NCI-H2196 (cell line): ENCODE measurements at regions not wholly inside any gene's neighbourhood (a gene's known extent, or its start where the extent isn't known, plus 50 kb on each side); places are given as distances from the start of the nearest gene placed in this dataset.

Experiments used
- DNase-seq: peaks from one replicate; lab custom pipeline; 2025; ENCODE audit not compliant: unreplicated experiment; lab: John Stamatoyannopoulos, UW

- no peak for DNase-seq
Observed at GRCh38 chrX:118167361-118167760, 50.8 kb upstream of the KLHL13 start.

- no peak for DNase-seq
Observed at GRCh38 chrX:118171356-118171755, 54.7 kb upstream of the KLHL13 start.

DNA sequence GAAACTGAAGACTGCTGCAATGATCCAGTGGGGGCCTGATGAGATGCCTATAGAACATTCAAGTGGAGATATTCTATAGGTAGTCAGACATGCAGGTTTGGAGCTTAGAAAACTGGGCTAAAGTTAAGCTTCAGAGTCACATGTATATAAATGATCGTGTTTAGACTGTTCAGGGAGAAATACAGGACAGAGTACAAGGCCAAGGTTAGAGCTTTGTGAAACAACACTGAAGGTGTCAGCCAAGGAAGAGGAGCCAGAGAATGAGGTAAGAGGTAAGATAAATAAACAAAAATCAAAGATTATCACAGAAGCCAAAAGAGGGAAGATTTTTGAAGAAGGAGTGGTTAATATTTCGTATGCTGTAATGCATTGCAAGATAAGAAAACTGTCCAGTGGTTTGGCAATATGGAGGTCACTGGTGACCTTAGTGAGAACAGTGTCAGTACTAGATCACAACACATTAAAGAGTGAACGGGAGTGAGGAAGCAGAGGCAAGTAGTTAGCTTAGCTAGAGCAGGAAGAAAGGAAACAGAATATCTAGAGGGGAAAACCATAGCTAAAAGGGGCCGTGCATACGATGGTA, 58.0 kb upstream of the KLHL13 start:
- no peak for DNase-seq

DNA sequence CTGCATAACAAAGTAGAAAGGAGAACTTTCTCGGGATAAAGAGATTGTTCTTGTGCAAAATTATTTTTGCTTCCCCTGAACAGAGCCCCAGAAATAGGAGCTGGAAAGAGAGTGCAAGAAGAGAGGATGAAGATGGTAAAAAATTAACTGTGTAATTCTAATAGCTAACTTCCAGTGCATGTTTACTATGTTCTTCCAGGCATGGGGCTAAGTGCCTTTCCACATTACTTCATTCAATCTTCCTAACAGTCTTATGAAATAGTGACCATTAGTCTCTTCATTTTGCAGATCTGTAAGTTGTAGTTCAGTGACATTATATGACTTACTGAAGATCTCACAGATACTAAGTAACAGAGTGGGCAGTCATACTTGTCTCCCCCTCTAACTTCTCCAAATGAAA, 61.1 kb upstream of the KLHL13 start:
- no peak for DNase-seq

- no peak for DNase-seq
Observed at GRCh38 chrX:118178450-118178849, 61.8 kb upstream of the KLHL13 start.

GRCh38 chrX:118179161-118179560, 62.6 kb upstream of the KLHL13 start:
- DNase-seq, result no peak

DNA sequence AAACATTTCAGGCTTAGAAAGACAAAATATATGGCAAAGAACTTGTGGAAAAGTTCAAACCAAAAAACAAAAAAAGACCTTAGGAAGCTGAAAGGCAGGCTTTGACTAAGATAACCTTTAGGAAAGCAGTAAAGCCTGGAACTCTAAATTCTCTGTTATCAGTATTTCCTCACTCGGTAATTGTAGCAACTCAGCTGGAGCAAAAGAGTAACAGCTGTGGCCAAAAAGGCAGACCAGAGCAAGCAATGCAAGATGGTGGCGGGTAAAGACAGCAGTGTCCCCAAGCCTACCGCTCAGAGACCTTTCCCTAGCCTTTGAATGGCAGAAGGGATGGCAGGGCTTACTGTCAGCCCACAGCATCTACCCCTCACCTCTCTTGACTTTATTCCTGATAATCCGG, 63.1 kb upstream of the KLHL13 start:
- DNase-seq, result no peak

DNA sequence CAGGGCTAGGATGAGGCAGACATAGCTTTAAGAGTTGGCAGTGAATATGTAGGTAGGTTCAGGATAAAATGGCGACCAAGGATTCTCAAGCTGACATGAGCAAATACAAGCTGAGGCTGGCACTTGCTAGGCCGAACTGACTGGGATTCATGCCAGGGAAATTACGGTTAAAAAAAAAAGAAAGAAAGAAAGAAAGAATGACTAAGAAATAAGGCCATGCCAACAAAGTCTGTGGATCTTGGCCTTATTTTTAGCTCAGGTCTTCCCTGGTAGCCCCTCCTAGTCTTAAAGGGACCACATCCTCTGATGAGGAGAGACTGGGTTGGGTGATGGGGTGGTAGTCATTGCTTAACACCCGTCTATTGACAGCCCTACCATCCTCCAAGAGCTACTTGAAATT, 64.4 kb upstream of the KLHL13 start:
- DNase-seq, result no peak

GRCh38 chrX:118182025-118182424, 65.4 kb upstream of the KLHL13 start:
- DNase-seq, result no peak

DNA sequence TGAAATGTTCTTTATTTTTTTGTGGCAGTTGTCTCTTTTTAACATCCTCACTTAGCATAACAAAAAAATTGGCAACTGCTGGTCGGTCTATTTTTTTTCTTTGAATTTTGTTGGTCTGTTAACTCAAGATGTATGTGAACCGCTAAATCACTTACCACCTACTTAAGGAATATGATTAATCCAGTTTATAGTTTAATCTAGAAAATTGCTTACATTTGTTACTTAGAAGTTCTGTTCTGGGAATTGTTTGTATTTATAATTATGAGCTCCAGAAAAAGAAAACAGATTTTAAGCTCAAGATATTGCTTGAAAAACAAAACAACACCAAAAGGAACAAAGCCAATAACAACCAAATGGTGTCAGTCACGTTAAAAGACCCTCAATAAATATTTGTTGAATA, 66.1 kb upstream of the KLHL13 start:
- no peak for DNase-seq

DNA sequence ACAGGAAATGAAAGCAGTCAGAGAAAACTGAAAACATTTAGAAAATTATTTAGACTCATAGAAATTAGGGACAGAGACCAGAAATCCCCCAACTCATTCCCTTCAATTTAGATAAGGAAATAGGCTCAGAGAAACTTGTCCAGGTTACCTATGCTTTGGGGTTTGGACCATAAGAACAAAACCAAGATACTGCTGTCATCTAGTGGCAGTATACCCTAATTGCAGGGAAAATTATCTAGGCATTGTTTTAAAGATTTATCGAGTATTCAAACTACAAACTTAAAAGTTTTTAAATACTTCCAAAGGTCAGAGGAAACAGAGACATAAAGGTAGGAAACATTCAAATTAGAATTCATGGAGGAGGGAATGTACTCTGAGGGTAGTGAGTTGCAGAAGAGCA, 67.0 kb upstream of the KLHL13 start:
- DNase-seq, result no peak

GRCh38 chrX:118187100-118187499, 70.5 kb upstream of the KLHL13 start:
- no peak for DNase-seq

DNA sequence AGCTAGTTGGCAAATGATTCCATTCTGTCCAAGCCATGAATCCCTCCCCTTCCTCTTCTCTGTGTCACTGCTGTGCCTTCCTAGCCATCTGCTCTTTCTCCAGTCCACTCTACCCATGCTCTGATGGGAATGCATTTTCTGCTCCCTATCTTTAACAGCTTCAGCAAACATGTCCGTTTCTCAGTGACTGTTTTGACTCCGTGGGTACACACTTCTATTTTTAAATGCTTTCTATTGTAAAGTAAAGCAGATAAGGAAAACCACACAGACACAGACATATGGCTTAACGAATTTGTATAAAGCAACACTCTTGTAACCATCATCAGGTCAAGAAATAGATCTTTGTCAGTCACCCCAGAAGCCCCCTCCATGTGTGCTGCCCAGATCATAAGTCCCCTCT, 72.4 kb upstream of the KLHL13 start:
- no peak for DNase-seq

GRCh38 chrX:118189628-118190027, 73.0 kb upstream of the KLHL13 start:
- no peak for DNase-seq

DNA sequence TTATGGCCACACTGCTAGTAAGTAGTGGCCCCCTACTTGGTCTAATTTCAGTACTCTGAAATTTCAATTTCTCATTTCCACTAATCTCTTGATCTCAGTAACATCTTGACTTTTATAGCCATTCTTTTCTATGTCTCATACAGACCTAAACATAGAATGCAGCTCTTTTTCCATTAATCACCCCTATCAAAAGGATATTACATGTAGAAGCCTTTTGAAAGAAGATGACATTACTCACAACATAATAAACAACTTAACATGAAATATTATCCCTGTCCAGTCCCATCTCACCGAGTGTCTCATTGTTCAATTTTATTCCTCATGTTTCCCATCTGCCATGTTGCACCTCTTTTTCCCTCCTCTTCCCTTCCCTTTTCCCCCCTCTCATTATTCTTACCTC, 81.1 kb upstream of the KLHL13 start:
- DNase-seq, result no peak

- DNase-seq, result no peak
Observed at GRCh38 chrX:118198577-118198976, 82.0 kb upstream of the KLHL13 start.

- no peak for DNase-seq
Observed at GRCh38 chrX:118199997-118200396, 83.4 kb upstream of the KLHL13 start.

DNA sequence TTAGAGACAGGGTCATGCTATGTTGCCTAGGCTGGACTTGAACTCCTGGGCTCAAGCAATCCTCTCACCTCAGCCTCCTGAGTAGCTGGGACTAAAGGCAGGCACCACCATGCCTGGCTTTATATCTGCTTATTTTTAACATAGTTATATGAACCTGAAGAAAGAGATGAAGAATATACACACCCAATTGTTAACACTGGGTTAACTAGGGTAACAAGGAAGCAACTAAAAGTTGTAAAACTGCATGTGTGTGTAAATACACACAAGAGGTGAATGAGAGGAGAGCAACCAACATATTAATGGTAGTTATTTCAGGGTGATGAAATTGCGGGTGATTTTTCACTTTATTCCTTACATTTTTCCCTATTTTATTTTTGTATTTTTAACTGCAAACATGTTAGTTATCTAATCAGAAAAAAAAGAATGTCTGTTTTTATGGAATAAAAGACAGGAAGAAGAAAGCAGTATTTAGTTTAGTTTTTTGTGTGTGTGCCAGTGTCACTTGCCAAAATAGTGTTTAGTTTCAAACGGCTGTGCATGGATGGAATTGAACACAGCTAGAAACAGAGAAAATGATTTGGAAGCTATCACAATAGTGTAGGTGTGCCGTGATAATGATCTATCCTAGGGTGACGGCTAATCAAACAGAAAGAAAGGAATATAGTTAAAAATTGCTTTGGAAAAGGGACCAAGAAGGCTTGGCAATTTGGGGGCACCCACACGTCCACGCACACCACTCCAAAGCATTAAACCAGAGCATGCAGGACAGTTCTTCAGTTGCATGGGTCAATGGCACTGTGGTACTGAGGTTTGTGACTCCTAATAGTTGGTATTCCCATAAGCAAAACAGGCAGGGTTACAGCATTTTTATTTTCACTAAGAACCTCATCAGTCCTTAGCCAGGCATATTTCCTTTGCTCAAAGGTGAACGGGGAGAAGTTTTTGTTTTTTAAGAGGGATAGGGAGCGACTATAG, 89.1 kb upstream of the KLHL13 start:
- no peak for DNase-seq

GRCh38 chrX:118207831-118208453, 91.3 kb upstream of the KLHL13 start:
- DNase-seq, result no peak

DNA sequence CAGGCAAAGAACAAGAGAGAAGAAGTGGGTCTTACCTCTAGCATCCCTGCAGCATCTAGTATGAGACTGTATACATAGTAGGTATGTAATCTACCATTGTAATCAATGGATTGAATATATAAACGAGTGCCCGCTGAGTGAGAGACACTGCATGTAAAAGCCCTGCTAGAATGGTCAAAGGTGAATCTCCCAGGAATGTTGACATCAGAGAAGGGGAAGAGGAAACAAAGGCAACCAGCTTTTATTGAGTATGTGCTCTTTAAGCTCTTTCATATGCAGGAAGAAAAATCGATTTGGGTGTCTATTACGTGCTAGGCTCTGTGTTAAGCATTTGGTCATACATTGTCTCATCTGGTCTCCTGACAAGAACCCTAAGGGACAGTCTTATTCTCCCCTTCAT, 91.9 kb upstream of the KLHL13 start:
- DNase-seq, result no peak

- DNase-seq, result no peak
Observed at GRCh38 chrX:118211891-118212816, 95.5 kb upstream of the KLHL13 start.
